ENCODE measurements at regions not wholly inside any gene's neighbourhood (a gene's known extent, or its start where the extent isn't known, plus 50 kb on each side); places are given as distances from the start of the nearest gene placed in this dataset.
A peak's percentile ranks its signal among the peaks of the same experiment; 100 is the strongest.
"Not testable (repeated sequence)": the region's sequence is repeated elsewhere in the genome, so short reads cannot be mapped to it uniquely, and the experiment has no call there.

- no peak overlapping the region for H3K4me3 ChIP-seq (ENCODE audit: low read depth, low read length)
Measured at GRCh38 chr1:25120281-25120680, 112.0 kb downstream of the SYF2 start.

GRCh38 chr1:25118546-25118945 lies 113.8 kb downstream of the SYF2 start:
- TF ChIP-seq, protein P1, sequence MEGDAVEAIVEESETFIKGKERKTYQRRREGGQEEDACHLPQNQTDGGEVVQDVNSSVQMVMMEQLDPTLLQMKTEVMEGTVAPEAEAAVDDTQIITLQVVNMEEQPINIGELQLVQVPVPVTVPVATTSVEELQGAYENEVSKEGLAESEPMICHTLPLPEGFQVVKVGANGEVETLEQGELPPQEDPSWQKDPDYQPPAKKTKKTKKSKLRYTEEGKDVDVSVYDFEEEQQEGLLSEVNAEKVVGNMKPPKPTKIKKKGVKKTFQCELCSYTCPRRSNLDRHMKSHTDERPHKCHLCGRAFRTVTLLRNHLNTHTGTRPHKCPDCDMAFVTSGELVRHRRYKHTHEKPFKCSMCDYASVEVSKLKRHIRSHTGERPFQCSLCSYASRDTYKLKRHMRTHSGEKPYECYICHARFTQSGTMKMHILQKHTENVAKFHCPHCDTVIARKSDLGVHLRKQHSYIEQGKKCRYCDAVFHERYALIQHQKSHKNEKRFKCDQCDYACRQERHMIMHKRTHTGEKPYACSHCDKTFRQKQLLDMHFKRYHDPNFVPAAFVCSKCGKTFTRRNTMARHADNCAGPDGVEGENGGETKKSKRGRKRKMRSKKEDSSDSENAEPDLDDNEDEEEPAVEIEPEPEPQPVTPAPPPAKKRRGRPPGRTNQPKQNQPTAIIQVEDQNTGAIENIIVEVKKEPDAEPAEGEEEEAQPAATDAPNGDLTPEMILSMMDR (IDR thresholded peaks at IDR 0.05; ENCODE audit: borderline replicate concordance, insufficient read depth, low read depth, low read length): no peak
- H3K4me3 ChIP-seq (ENCODE audit: low read depth, low read length): no peak overlapping the region

More at GRCh38 chr1:25120281-25120680, 112.0 kb downstream of the SYF2 start:
- TF ChIP-seq, protein P1 (IDR thresholded peaks at IDR 0.05; ENCODE audit: borderline replicate concordance, insufficient read depth, low read depth, low read length): no peak

GRCh38 chr1:25117233-25117823 lies 115.0 kb downstream of the SYF2 start:
- TF ChIP-seq, protein P1 (IDR thresholded peaks at IDR 0.05; ENCODE audit: borderline replicate concordance, insufficient read depth, low read depth, low read length): peak; percentile 65
- H3K4me3 ChIP-seq (ENCODE audit: low read depth, low read length): no peak overlapping the region

DNA sequence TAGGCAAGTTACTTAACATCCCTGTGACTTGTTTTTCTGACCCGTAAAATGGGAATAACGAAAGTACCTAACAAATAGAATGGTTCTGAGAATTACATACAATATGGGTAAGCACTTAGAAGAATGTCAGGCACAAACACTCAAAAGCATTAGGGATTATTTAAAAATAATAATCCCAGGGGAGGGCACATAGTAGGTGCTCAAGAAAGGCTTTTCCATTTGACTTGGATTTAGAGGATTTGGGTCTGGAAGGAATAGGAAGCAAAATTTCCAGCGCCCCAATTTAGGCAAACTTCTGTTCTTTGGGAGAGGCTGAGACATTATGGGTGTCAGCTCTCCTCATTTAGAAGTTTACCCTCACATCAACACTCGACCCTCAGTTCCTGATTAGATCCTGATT lies 115.5 kb downstream of the SYF2 start:
- TF ChIP-seq, protein P1 (IDR thresholded peaks at IDR 0.05; ENCODE audit: borderline replicate concordance, insufficient read depth, low read depth, low read length): no peak
- H3K4me3 ChIP-seq (ENCODE audit: low read depth, low read length): no peak overlapping the region

- H3K4me3 ChIP-seq (ENCODE audit: low read depth, low read length): not testable (repeated sequence)
Measured at GRCh38 chr1:25116117-25116516, 116.2 kb downstream of the SYF2 start.

DNA sequence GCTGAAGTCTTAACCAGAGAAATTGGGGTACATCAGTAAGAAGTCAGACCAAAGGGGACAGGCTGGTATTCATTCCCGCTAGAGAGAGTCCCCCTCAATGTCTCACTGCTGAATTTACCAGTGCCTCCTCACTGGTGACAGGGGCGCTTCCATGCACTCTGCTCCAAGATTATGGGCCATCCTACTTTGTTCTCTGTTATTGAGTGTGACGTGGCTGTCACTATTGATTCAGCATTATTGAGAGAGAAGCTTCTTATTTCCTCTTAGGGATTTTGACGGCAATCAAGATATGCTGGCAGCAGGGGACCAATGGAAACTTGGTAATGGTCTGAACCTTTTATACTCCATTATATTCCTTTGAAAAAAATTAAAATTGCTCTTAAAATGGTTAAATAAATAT lies 118.6 kb downstream of the SYF2 start:
- TF ChIP-seq, protein P1 (IDR thresholded peaks at IDR 0.05; ENCODE audit: borderline replicate concordance, insufficient read depth, low read depth, low read length): no peak
- H3K4me3 ChIP-seq (ENCODE audit: low read depth, low read length): no peak overlapping the region

DNA sequence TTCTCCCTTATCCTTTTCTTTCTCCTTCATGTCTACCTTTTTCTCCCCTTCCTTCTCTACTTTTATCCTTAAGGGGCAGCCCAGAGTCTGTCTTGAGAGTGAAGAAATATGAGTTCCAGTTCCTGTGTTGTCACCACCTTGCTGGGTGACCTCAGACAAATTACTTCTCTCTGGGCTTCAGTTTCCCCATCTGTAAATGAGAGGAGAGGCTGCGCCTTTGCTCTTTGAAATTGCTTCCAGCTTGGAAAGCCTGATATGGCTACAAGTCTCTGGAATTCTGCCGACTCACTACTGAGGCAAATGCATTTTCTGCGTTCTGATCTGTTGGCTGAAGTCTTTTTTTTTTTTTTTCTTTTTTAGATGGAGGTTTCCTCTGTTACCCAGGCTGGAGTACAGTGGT lies 119.2 kb downstream of the SYF2 start:
- H3K4me3 ChIP-seq (ENCODE audit: low read depth, low read length): no peak overlapping the region
- TF ChIP-seq, protein P1 (IDR thresholded peaks at IDR 0.05; ENCODE audit: borderline replicate concordance, insufficient read depth, low read depth, low read length): no peak

- TF ChIP-seq, protein P1 (IDR thresholded peaks at IDR 0.05; ENCODE audit: borderline replicate concordance, insufficient read depth, low read depth, low read length): no peak
- H3K4me3 ChIP-seq (ENCODE audit: low read depth, low read length): no peak overlapping the region
Measured at GRCh38 chr1:25112400-25112799, 119.9 kb downstream of the SYF2 start.

Measured in GM12875 (cell line).